GM12878 (cell line): ENCODE measurements at regions not wholly inside any gene's neighbourhood (a gene's known extent, or its start where the extent isn't known, plus 50 kb on each side); places are given as distances from the start of the nearest gene placed in this dataset.

Experiments used
- CTCF ChIP-seq, 3 experiments: IDR thresholded peaks in 2 of 3; conservative IDR thresholded peaks in 1 of 3; 2 replicates each; pipeline ENCODE4 v1.5.1; 2011; ENCODE audit warnings: low read depth in 3 of 3, low read length in 3 of 3, mild to moderate bottlenecking in 3 of 3, control low read depth in 2 of 3, moderate library complexity in 2 of 3, inconsistent platforms in 1 of 3, mixed read lengths in 1 of 3; ENCODE audit not compliant: control insufficient read depth in 2 of 3, insufficient read depth in 1 of 3; ENCODE audit errors: extremely low read depth in 1 of 3
- DPF2 ChIP-seq: fragments of 450-650 bp; IDR thresholded peaks from 2 replicates; pipeline ENCODE4 v1.6.1; 2017; ENCODE audit warnings: mild to moderate bottlenecking
- EGR1 ChIP-seq, 2 experiments: IDR thresholded peaks; 1 replicate in 1 of 2; 2 replicates in 1 of 2; pipeline ENCODE4 v1.6.1; 2011 to 2012; ENCODE audit warnings: low read depth in 2 of 2, low read length in 2 of 2, borderline replicate concordance in 1 of 2, mild to moderate bottlenecking in 1 of 2, moderate library complexity in 1 of 2
- POLR2AphosphoS5 ChIP-seq: IDR thresholded peaks from 2 replicates; pipeline ENCODE4 v1.6.1; 2011; ENCODE audit warnings: mild to moderate bottlenecking, low read length, inconsistent platforms
- SIN3A ChIP-seq: IDR thresholded peaks from 2 replicates; pipeline ENCODE4 v1.6.1; 2012; ENCODE audit warnings: low read depth, low read length, improper control_type of control experiment

DNA sequence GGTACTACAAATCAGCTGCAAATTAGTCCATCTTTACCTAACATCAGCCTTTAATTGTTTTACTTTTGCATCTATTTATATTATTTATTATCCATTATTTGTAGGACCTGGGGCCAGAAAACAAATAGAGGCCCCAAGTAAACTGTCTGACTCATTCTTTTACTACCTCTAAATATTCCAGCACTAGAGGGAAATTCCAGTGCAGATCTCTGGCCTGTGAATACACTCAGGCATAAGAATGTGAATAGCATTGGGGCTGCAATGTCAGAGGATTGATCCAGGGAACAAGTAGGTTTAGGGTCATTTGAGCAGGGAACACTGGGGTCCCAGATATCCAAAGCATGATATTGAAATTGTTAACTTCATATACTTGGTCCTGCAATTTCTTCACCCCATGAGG is 176.6 kb upstream of the TYRP1 start:
- TF ChIP-seq CTCF (IDR thresholded peaks at IDR 0.05 in 2 of 3, conservative IDR thresholded peaks at IDR 0.05 in 1 of 3; ENCODE audit: control insufficient read depth in 2 of 3, extremely low read depth in 1 of 3, insufficient read depth in 1 of 3, low read depth in 3 of 3, low read length in 3 of 3) (no peak), DPF2 (no peak), POLR2AphosphoS5 (no peak), SIN3A (no peak), EGR1 (IDR thresholded peaks at IDR 0.05; ENCODE audit: borderline replicate concordance in 1 of 2, low read depth in 2 of 2, low read length in 2 of 2) (no peak)
